HL-60 (cell line): ENCODE measurements at regions not wholly inside any gene's neighbourhood (a gene's known extent, or its start where the extent isn't known, plus 50 kb on each side); places are given as distances from the start of the nearest gene placed in this dataset.
"Not testable (repeated sequence)": the region's sequence is repeated elsewhere in the genome, so short reads cannot be mapped to it uniquely, and the experiment has no call there.

Experiments
- DNase-seq, 2 experiments: peaks; one replicate each; pipeline ENCODE4 v3.0.0-alpha.2; 2010 to 2020; ENCODE audit warnings: low read depth in 1 of 2, low spot score in 1 of 2
- H3K27ac ChIP-seq: fragments of 250-450 bp; sonication (Bioruptor Pico); replicated peaks from 2 replicates; pipeline ENCODE4 v1.5.1; 2020; ENCODE audit warnings: mild to moderate bottlenecking, moderate library complexity
- H3K27me3 ChIP-seq: fragments of 250-450 bp; sonication (Bioruptor Pico); 2 replicates; pipeline ENCODE4 v1.5.1; 2021; ENCODE audit warnings: mild to moderate bottlenecking, moderate library complexity; ENCODE audit not compliant: insufficient read depth, poor library complexity, severe bottlenecking
- H3K4me3 ChIP-seq: replicated peaks from 2 replicates; pipeline ENCODE4 v1.5.1; 2011; ENCODE audit warnings: mild to moderate bottlenecking, control low read depth, low read length; ENCODE audit not compliant: insufficient read depth
- CTCF ChIP-seq: IDR thresholded peaks from one replicate; pipeline ENCODE4 v1.5.1; 2011; ENCODE audit warnings: low read length, control low read depth, inconsistent platforms; ENCODE audit not compliant: insufficient read depth
- GABPA ChIP-seq: IDR thresholded peaks from 2 replicates; pipeline ENCODE4 v1.6.1; 2012; ENCODE audit warnings: low read depth
- POLR2AphosphoS5 ChIP-seq: IDR thresholded peaks from 2 replicates; pipeline ENCODE4 v1.6.1; 2012; ENCODE audit warnings: low read depth
- REST ChIP-seq: IDR thresholded peaks from 2 replicates; pipeline ENCODE4 v1.6.1; 2012; ENCODE audit warnings: low read depth; ENCODE audit not compliant: insufficient replicate concordance
- SPI1 ChIP-seq: IDR thresholded peaks from 2 replicates; pipeline ENCODE4 v1.6.1; 2012; ENCODE audit warnings: low read depth, mild to moderate bottlenecking, borderline replicate concordance

GRCh38 chr15:58360421-58361090 is 71.2 kb upstream of the LIPC start:
- H3K27ac ChIP-seq: peak overlapping the region; percentile 35
- no peak overlapping the region for H3K4me3 ChIP-seq
- no peaks in the 10 kb centered on the region for H3K27me3 ChIP-seq
- no peak for DNase-seq
- TF ChIP-seq POLR2AphosphoS5 (no peak), SPI1 (no peak), REST (no peak), GABPA (no peak), CTCF (no peak)

- no peak for TF ChIP-seq POLR2AphosphoS5
- no peak for TF ChIP-seq GABPA
- peak; percentile 76 for TF ChIP-seq SPI1
- TF ChIP-seq REST: no peak
- DNase-seq: peak; percentile 62 to 63
- H3K27ac ChIP-seq: peak overlapping the region; percentile 35
- no peak overlapping the region for H3K4me3 ChIP-seq
- no peaks in the 10 kb centered on the region for H3K27me3 ChIP-seq
Observed at GRCh38 chr15:58361273-58361759, 70.5 kb upstream of the LIPC start.

GRCh38 chr15:58362262-58362922 is 69.4 kb upstream of the LIPC start:
- DNase-seq: no peak
- H3K27me3 ChIP-seq: no peaks in the 10 kb centered on the region
- H3K27ac ChIP-seq: no peak overlapping the region; the same call in 1 of the 2 replicates
- H3K4me3 ChIP-seq: no peak overlapping the region
- TF ChIP-seq POLR2AphosphoS5 (no peak), REST (no peak), CTCF (no peak)

GRCh38 chr15:58363118-58363517 is 68.7 kb upstream of the LIPC start:
- not testable (repeated sequence) for H3K27me3 ChIP-seq, DNase-seq, H3K27ac ChIP-seq, H3K4me3 ChIP-seq

- H3K27ac ChIP-seq, H3K4me3 ChIP-seq, DNase-seq, H3K27me3 ChIP-seq: not testable (repeated sequence)
Observed at GRCh38 chr15:58363673-58364072, 68.1 kb upstream of the LIPC start.

GRCh38 chr15:58365098-58365497 is 66.7 kb upstream of the LIPC start:
- DNase-seq, H3K27ac ChIP-seq, H3K27me3 ChIP-seq, H3K4me3 ChIP-seq: not testable (repeated sequence)
